Stimulated activated CD4-positive, alpha-beta T cell treated with anti-CD3 and anti-CD28 coated beads, Interleukin-15, amount 100 ng/mL, for 1 hour (primary cell): ENCODE measurements at regions not wholly inside any gene's neighbourhood (a gene's known extent, or its start where the extent isn't known, plus 50 kb on each side); places are given as distances from the start of the nearest gene placed in this dataset.

Experiments
- DNase-seq, 2 donors: peaks; one replicate each; pipeline ENCODE4 v3.0.0-alpha.2; 2020; ENCODE audit warnings: low read depth in 1 of 2, low spot score in 1 of 2

GRCh38 chr21:27622631-27623030 is 655.7 kb upstream of the ADAMTS5 start:
- no peak for DNase-seq

- DNase-seq, result no peak
Observed at GRCh38 chr21:27614231-27614630, 647.3 kb upstream of the ADAMTS5 start.

GRCh38 chr21:27606422-27606821 is 639.5 kb upstream of the ADAMTS5 start:
- no peak for DNase-seq

DNA sequence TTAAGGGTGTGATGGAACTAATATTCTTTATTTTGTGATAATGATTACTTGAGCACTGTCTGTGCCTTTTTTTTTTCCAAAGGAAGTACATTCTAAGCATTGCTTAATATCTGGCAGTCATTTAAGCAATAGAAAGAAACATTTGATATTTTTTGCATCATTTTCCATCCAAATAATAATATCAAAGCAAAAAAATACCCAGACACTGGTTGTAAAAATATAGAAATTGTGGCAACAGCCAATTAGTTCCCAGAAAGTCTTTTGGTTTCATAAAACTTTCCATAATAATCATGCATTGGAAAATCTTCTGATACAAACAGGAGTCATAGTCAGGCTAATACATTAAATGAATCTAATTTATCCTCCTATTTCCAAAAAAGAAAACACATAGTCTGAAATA is 629.3 kb upstream of the ADAMTS5 start:
- DNase-seq, result no peak

- DNase-seq, result no peak
Observed at GRCh38 chr21:27595716-27596115, 628.8 kb upstream of the ADAMTS5 start.

DNA sequence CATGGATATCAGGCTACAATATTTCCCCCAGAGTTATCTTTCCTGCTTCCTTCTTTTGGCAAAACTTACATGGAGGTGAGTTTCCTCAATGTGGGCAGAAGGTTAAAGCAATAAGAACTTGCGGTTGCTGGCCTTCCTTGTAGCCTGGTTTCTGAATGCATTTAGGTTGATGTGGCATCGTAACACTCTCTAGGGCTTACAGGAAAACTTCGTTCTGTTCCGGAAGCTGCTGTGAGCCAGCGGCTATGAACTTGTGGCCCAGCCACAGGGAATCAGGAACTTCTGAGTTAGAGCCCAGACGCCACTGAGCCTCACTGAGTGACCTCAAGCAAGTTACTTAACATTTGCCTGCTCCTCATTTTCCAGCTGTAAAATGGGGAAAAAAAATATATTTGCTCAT is 623.4 kb upstream of the ADAMTS5 start:
- DNase-seq, result no peak

DNA sequence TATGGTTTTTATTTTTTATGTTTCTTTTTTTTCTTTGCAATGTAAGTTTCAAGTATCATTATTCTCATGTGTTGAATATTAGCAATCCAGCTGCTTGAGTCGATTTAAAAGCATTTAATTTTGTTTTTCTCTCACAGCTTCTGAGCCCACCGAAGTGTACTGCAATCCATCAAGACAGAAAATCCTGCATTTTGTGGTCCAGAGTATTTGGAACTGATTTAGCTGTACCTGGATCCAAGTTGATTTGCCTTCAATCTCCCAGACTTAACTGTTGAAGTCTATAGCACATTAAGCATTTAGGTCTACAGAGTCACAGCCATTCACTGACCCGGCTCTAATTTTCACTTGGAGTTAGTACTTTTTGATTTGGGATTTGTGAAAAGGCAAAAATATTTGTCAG is 622.9 kb upstream of the ADAMTS5 start:
- DNase-seq, result no peak

DNA sequence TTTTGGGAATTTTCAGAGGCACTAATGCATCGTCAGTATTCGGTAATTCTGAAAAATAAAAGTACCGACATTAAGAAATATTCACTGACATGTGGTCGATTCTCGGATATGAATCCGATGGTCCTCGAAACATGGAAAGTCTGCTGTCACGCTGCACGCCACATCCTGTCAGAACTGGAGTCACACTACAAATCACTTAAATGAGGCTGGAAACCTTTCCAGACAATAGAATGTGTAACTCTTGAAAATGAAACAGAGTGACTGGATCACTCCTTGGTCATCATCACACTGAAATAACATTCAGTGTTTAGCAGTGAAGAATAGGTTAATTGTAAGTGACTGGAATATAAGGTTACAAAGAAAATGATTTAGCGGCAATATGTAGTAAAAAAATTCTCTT is 620.1 kb upstream of the ADAMTS5 start:
- DNase-seq, result no peak

GRCh38 chr21:27586326-27586725 is 619.4 kb upstream of the ADAMTS5 start:
- no peak for DNase-seq

DNA sequence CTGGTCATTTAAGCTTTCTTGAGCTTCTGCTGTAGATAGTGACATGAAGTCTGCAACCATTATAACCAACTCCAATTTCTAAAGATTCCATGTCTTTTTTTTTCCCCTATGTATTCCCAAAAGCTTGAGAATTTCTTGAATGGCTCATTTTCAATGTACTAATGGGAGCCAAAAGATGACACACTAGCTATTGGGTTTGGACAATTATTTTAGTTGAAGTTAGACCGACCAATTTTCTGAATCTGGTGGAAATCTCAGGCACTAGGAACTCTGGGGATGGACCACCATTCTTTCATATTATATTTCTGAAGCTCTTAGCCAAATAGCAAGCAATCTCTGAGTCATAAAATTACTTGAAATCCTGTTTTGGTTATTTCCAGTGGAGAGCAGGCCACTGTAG is 617.4 kb upstream of the ADAMTS5 start:
- no peak for DNase-seq

- no peak for DNase-seq
Observed at GRCh38 chr21:27582948-27583430, 616.1 kb upstream of the ADAMTS5 start.

DNA sequence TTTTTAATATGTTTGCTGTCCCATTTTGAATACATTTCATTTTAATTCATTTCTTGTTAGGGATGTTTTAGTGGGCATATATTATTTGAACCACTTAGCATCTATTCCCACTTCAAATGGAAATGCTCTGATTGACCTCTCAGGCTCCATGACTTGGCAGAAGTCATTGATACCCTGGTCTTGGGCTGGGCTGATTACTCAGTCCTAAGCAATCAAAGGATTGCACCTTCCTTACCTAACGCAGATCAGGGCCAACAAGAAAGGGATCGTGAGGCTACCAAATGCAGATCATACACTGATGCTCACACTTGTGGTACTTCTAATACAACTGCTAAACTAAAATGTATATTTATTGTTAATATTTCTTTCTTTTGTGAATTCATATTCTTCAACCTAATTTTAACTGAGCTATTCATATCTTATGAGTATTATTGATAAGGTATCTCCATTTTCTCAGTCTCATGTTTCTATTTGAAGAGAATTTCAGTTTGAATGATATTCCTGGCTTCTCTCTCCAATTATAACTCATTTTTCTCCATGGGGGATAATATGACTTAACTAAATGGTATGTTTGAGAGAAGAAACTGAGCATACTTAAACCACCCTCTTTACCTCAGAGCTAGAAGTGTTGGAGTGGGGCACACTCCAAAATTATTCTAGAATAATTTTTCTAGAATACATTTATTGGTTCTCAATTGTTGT is 615.5 kb upstream of the ADAMTS5 start:
- DNase-seq, result no peak

DNA sequence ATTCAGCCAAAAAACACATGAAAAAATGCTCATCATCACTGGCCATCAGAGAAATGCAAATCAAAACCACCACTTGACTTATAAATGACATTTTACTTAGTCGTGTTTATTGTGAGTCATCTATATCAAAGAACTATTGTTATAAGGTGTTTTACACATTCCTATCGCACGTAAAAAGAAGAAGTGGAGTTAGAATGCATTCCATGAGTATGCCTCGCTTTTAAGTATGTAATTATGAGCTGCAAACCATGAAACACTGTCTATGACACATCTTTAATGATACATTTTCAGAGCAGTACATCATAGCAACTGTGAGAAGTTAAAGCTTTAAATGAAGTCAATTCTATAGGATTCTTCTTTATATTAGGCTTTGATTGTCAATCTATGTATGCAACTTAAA is 614.3 kb upstream of the ADAMTS5 start:
- no peak for DNase-seq

GRCh38 chr21:27580276-27580675 is 613.4 kb upstream of the ADAMTS5 start:
- no peak for DNase-seq

GRCh38 chr21:27578741-27579265 is 611.9 kb upstream of the ADAMTS5 start:
- no peak for DNase-seq

GRCh38 chr21:27572696-27573095 is 605.8 kb upstream of the ADAMTS5 start:
- DNase-seq, result no peak

DNA sequence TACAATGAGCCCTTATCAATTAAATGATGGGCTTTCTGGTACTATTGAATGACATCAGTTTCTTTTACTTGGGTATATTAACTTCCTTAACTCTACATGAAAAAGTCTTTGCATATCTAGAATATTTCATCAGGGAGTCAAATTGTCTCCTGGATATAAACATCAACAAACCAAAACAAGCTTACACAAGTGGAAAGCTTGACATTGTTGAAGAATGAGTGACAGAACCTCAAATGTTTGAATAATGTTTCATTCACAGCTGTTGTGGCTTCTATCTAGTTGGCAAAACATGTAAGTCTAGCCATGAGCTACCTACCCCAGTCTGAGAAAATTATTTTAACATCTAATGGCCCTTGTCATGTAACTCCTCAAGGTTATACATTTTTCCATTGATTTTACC is 604.8 kb upstream of the ADAMTS5 start:
- DNase-seq, result no peak

DNA sequence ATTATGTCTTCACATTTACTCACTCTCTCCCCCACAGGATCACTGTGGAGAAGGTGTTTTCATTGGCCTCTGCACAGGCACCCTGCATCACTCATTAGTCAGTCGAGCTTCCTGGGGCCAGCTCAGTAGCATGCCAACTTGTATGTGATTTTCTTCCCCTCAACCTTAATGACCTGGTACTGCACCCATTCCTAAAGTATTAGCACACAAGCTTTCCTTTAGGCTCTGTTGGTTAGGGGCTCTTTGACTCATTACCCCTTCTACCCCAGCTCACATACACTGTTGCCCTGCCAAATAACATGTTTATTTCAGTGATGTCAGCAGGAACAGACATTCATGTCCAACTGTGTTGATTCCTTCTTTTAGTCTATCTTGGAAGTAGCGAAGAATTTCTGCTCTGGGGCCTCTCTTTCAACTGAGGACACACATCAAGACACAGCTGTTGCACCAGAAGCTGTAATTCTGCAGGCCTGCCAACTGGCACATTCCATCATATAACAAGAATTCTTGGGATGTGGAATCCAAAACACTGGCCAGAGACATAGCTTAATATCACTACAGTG is 603.5 kb upstream of the ADAMTS5 start:
- no peak for DNase-seq

GRCh38 chr21:27569831-27570230 is 602.9 kb upstream of the ADAMTS5 start:
- no peak for DNase-seq

GRCh38 chr21:27569091-27569490 is 602.2 kb upstream of the ADAMTS5 start:
- no peak for DNase-seq

DNA sequence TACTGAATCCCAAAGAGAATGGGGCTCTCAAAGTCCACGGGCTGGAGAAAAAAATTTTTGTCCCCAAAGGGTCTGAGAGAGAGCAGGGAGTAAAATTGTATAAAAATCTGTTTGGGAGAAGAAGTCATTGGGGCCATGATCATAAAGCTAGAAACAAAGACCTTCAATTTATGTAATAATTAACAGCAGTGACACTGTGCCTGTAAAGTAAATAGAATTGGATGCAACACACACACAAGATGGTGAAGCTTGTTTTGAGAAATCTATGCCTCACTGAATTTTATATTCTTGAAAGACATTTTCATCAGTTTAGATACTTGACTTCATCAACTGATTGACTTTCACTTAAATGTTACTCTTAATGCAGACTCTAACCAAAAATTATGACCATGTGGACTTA is 600.5 kb upstream of the ADAMTS5 start:
- DNase-seq, result no peak

GRCh38 chr21:27566521-27566920 is 599.6 kb upstream of the ADAMTS5 start:
- DNase-seq, result no peak

DNA sequence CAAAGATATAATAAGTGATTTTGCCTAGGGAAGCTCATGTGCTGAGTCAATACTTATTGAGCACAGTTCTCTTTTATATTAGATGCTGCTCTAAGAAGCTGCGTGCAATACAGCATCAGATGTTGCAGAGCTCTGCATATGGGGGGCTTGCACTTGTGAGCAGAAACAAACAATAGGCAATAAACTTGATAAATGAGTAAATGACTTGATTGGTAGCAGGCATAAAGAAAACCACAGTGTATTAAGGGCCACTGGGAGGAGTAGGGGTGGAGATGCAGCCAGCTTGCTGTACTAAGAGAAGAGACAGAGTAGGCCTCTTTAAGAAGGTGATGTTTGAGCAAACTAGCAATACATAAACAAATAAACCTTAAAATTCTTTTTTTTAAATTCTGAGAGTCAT is 598.5 kb upstream of the ADAMTS5 start:
- DNase-seq, result no peak
